ENCODE measurements at regions not wholly inside any gene's neighbourhood (a gene's known extent, or its start where the extent isn't known, plus 50 kb on each side); places are given as distances from the start of the nearest gene placed in this dataset.

GRCh38 chr2:18641823-18642222 lies 52.5 kb upstream of the NT5C1B start (continued):
- no peak for TF ChIP-seq PATZ1 (CRISPR knock-in tag; IDR thresholded peaks at IDR 0.05; ENCODE audit: borderline replicate concordance)
- TF ChIP-seq CBX5 (IDR thresholded peaks at IDR 0.05; ENCODE audit: borderline replicate concordance, low read depth): no peak
- TF ChIP-seq PKNOX1 (IDR thresholded peaks at IDR 0.05): no peak
- no peak for TF ChIP-seq ZNF77 (CRISPR knock-in tag; IDR thresholded peaks at IDR 0.05)
- no peak for TF ChIP-seq POLR2B (IDR thresholded peaks at IDR 0.05; ENCODE audit: low read depth, partially characterized antibody)
- TF ChIP-seq ETV5 (CRISPR knock-in tag; IDR thresholded peaks at IDR 0.05; ENCODE audit: low read depth): no peak
- TF ChIP-seq NUFIP1 (IDR thresholded peaks at IDR 0.05; ENCODE audit: partially characterized antibody): no peak
- TF ChIP-seq MTA1 (IDR thresholded peaks at IDR 0.05; ENCODE audit: borderline replicate concordance): no peak
- no peak for TF ChIP-seq CREB5 (CRISPR knock-in tag; IDR thresholded peaks at IDR 0.05)
- TF ChIP-seq TAF7 (tag; IDR thresholded peaks at IDR 0.05): no peak
- no peak for TF ChIP-seq HMG20B (CRISPR knock-in tag; IDR thresholded peaks at IDR 0.05)
- TF ChIP-seq SLC30A9 (CRISPR knock-in tag; IDR thresholded peaks at IDR 0.05): no peak
